ENCODE measurements at regions not wholly inside any gene's neighbourhood (a gene's known extent, or its start where the extent isn't known, plus 50 kb on each side); places are given as distances from the start of the nearest gene placed in this dataset.
"Not testable (repeated sequence)": the region's sequence is repeated elsewhere in the genome, so short reads cannot be mapped to it uniquely, and the experiment has no call there.

DNA sequence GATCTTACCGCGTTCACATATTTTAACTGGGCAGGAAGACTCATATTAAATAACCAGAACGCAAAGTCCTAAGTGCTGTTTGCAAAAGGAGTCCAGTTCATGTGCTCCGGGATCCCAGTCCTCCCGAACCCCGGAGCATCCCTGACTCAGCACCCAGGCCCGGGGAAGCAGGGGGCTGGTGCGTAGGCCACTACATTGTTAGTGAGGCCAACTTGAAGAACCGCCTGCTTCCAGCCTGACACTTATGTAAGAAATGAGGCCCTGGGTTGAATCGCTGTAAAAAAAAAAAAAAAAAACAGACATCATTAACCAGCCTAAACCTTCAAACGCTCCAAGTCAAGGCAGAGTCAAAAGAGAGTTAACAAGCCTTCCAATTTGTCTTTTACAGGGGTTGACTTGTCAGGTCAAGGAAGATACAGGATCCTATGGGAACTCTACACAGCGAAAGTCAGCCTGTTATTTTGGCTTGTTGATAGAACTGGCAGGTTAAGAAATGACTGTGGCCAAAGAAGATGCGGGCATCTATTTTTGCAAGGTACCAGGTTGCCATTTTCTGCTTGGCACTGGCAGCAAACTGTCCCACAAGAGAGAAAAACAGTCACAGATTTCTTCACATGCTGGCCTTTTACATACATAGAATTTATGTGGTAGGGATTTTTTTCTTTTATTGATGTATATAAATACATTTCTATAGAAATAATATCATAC is 93.3 kb downstream of the ACTL7B start:
- ATAC-seq, result no peak

DNA sequence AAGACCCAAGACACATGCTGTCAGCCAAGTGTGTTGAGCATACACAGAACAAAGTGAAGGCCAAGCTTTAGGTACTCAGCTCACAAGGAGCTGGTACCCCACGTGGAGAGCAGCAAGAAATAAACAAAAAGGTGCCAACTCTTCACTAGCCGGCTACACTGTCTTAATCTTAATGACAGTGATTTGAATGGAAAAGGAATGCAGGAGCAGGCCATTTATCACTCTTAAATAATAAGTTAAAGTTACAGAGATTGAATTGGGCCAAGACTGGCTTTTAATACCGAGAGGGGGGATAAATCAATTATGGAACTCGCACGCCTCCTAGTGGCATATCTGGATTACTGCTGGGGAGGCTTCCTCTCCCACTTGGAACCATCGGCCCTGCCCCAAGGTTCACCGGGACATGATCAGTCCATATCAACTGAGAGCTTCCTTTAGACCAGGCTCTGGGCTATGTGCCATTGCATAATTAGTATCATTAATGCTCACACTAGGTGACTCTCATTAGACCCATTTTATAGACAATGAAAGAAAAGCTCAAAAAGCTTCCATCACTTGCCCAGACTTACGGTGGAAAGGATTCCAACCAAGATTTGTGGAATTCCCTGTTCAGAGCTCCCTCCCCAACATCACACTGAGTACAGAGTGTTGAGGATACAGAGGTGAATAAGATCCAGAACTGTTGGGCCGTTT is 94.0 kb downstream of the ACTL7B start:
- ATAC-seq, result peak; percentile 75

DNA sequence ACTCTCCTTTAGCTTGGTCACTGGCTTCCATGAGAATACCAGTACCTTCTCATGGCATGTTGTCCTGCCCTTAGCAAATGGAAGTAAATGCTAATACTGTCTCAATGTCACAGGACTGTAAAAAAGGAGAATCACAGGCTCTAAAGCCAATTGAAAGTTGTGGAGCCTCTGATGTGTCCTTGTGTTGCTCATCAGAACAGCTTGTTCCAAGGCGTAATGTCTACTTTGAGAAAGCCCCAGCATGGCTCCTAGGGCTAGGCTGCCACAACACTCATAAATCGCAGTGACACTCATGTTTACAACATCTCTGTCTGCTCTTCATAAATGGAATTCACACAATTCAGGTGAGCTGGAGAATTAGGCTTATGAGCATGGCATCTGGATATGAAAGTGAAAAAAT is 94.9 kb downstream of the ACTL7B start:
- no peak for ATAC-seq

DNA sequence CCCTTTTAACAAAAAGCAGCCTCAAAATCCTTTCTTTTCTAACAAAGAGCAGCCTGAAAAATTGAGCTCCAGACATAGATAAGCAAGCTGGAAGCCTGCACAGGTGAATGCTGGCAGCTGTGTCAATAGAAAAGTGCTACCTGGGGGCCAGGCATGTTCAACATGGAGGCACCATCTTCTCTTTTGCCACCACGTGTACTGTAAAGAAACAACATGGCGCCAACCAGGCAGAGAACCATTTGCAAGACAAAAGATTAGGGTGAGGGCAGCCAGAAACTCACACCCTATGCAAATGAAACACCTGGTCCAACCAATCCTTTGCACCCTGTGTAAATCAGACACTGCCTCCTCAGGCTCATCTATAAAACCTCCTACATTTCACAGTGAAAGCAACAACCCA is 96.0 kb downstream of the ACTL7B start:
- ATAC-seq, result peak; percentile 11

DNA sequence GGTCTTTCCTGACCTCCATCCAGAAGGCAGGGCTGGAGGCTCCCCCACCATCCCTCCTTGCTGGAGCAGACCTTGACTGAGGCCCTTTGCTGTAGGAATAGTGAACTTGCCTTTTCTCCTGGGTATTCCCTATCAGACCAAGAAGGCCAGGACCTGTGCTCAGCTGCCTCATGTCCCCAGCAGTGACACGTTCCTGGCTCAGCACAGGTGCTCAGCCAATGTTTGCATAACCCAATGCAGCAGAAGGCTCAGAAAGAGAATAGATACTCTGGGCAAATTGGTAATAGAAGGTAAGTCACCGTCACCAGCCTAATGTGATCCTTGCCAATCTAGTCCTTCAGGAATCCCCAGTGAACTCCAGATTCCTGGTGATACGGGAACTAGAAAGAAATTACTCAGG is 96.4 kb downstream of the ACTL7B start:
- ATAC-seq, result peak; percentile 56

DNA sequence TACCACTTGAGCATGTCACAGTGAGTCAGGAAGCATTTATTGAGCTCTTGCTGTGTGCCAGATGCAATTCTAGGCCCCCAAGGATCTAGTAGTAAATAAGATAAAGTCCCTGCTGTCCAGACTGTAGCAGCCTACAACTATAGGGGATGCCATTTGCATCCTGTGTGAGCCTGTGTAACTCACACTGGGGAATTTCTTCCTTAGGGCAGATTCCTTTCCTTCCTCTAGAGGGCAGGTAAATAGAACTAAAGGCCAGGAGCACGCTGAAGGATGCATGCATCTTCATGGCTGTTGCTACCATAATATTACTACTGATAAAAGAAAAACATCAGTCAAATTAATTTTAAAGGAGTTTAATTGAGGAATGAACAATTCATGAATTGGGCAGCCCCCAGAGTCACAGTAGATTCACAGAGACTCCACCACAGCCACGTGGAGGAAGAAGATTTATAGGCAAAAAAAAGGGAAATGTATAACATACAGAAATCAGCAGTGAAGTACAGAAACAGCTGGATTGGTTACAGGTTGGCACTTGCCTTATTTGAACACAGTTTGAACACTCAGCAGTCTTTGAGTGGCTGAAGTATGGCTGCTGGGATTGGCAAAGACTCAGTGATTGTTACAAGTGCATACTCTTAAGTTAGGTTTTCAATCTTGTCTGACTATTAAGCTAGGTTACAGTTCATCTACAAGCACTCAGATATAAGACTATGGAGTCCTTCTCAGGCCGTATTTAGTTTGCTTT is 98.9 kb downstream of the ACTL7B start:
- ATAC-seq, result peak; percentile 45

DNA sequence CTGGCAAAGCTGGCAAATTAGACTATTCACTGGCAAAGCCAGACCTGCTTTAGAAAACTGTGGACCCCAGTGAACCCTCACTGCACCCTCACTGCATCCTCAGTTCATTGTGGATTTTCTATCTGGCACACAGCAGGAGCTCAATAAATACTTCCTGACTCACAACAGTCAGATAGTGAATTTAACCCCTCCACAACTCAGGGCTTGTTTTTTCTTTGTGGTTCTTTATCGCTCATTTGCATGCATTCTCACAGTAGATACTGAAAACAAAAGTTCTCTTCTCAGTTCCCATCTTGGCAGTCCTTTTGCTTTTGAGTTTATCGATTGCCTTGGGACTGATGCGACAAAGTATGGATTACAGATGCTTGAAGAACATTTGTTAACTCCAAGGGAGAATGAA is 99.8 kb downstream of the ACTL7B start:
- ATAC-seq, result no peak

DNA sequence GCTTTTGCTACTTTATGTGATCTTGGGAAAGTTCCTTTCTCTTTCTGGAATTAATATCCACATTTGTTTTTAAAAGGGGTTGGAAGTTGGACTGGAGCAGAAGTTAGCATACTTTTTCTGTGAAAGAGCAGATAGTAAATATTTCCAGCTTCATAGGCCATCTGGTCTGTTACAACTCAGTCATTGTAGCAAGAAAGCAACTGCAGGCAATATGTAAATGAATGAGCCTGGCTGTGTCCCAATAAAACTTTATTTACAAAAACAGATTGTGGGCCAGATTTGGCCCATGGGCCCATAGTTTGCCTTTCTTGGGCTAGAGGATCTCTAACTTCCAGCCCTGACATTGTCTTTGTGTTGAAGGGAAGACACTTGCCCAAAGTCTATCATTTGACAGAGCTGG is 104.4 kb downstream of the ACTL7B start:
- ATAC-seq, result no peak

DNA sequence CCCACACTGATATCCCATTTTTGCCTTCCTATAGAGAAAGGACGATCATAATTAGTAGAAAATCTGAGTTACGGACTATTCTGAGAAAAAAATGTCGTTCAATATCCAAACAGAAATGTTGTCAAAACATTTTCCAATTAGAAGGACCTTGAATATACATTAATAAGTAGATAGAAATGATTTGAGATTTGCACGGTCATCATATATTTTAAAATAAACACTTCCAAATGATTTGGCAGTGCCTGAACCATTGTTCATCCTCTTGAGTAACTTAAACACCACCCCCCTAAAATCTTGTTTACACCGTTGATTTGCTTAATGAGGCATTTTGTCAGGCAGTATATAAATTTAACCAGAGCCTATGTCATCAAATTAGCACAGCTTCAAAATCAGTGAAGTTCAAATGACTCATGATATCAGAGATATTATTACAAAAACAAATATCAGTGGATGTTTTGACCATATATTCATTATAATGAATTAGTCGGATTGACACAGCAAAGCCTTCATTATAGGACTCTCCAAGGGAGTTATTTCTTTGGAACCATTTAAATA is 105.0 kb downstream of the ACTL7B start:
- no peak for ATAC-seq

DNA sequence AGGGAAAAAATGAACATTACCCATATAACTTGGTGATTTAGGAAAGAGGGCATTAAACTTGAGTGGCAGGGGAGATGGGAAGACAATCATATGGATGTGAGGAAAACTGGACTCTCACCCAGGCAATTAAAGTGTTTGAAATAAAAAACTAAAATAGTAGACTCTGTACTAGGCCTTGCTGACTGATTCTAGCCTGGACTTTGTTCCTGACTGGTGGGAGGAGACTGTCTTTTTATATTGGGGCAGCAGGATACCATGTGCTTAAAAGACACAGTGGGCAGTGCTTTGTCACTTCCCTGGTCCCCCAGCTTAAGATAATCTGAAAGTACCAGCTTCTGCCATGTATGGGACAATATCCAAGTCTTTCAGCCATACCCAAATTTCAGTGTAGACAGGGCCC is 107.0 kb downstream of the ACTL7B start:
- ATAC-seq, result no peak

DNA sequence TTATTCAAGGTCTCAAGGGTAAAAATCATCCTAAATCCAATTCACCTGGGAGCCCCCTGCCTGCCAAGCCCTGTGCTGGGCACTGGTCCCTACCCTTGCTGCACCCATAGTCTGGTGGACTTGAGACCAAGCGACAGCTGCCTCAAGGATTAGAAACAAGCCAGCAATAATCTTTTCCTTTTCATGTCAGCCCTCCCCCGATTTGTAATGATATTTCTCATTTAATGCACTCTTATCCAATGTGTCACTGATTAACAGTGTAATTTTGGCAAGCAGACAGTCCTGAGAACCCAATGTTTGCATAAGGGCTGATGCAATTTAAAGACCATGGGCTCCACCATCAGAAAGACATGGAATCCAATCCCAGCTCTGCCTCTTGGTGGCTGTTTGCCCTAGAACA is 108.9 kb downstream of the ACTL7B start:
- ATAC-seq, result peak; percentile 27

DNA sequence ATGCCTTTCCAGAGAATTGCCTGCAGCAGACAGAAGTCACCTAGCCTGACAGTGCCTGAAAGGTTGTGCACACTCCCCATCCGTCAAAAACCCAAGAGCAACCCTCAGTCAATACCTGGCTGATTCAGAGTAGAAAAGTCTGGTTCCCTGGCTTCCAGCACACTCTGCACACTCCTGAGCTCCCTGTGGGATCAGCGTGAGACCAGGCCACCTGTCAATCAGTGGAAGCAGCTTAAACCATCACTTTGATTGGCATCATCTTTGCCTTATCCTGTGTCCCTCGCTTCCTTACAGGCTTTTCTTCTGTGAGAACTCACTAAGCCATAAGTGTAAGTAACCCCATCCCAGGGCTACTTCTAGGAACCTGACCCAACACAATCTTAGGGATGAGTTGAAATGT is 109.8 kb downstream of the ACTL7B start:
- ATAC-seq, result no peak

DNA sequence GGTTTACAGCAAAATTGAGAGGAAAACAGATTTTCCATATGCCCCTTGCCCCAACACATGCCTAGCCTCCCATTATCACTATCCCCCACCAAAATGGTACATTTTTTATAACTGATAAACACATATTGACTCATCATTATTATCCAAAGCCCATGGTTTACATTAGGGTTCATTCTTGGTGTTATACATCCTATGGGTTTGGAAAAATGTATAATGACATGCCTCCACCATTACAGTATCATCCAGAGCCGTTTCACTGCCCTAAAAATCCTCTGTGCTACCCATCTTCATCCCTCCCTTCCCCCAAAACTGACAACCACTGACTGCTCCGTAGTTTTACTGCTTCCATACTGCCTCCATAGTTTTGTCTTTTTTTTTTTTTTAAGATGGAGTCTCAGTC is 111.1 kb downstream of the ACTL7B start:
- ATAC-seq, result no peak

DNA sequence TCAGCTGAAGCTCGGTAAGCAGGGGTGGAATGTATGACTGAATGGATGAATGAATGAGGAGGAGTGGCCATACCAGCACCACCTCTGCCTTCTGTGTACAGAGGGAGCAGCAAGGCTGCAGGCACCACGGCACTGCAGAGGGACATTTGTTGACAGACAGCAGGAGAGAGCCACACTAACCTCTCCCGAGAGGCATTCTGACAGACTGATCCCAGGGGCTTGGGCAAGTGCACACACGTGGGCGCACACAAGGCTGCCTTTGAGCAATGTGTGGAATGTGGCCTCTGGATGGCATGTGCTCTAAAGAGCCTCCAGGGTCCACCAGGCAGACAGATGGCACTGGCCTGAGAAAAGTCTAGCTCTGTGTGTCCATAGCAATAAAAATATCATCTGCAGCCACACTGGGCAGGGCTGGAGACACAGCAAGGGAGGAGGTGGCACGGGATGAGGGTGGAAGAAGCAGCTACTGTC is 111.8 kb downstream of the ACTL7B start:
- peak; percentile 85 for ATAC-seq

DNA sequence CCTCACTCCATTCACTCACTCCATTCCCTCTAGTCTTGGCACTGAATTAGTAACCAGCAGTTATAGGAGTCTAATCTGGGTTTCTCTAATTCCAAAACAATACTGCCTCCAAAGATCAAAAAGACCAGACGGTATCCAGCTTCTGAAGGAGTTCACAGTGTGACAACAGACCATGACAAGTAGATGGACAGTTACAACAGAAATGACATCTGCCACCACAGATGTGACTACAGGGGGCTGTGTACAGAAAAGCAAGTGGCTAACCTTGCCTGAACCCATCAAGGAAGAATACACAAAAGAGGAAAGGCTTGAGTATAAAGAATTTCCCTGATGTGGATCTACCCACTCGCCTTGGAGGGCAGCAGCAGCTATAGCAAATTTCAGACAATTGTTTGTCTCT is 112.4 kb downstream of the ACTL7B start:
- ATAC-seq, result no peak

DNA sequence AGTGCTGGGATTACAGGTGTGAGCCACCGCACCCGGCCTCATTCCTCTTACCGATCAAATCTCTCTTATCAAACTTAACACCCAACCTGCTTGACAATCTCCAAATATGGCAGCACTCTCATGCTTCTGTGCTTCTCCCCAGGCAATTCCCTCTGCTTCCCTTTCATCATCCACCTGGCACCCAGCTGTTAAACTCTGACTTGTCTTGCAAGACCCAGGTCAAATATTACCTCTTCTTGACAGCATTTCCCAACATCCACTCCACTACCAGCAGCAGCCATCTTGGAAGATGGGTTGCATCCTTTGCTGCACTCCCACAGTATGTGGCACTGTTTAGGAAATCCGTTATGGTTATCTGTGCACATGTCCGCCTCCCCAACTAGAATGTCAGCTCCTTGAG is 113.6 kb downstream of the ACTL7B start:
- no peak for ATAC-seq

DNA sequence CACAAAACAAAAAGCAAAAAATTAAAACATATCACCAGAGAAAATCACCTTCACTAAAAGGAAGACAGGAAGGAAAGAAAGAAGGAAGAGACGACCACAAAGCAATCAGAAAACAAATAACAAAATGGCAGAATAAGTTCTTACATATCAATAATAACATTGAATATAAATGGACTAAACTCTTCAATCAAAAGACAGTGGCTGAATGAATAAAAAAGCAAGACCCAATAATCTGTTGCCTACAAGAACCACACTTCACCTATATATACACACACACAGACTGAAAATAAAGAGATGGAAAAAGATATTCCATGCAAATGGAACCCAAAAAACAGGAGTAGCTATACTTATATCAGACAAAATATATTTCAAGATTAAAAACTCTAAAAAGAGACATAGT is 124.5 kb downstream of the ACTL7B start:
- ATAC-seq, result not testable (repeated sequence)

DNA sequence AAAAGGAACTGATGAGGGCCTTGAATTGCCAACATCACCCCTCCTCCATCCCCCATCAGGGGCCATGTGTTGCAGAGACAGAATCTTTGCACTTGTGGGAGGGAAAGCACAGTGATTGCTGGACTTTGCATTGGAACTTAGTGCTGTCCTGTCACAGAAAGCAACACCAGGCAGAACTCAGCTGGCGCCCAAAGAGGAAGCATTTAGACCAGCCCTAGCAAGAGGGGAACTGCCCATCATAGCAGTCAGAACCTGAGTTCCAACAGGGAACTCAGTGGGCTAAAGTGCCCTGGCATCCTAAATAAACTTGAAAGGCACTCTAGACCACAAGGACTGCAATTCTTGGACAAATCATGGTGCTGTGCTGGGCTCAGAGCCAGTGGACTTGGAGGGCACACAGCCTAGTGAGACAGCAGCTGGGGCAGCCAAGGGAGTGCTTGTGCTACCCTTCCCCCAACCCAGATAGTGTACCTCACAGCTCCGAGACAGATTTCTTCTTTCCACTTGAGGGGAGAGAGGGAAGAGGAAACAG is 128.1 kb downstream of the ACTL7B start:
- no peak for ATAC-seq

DNA sequence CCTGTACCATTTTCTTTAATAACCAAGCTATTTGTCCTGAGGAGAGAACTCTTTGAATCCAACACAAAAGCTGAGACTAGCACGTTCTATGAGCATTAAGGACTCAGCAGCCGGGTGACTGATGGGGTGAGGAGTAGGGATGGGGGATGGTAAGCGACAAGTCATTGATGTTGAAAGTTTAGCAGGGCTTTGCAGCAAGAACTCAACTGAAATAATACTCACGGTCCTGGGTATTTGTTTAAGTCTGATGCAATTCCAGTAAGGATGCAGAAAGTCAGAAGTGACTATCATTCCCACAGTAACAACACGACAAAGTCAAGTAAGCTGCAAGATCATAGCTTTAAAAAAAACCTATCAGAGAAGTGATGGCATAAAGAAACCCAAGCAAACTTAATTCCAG is 131.1 kb downstream of the ACTL7B start:
- ATAC-seq, result peak; percentile 83

DNA sequence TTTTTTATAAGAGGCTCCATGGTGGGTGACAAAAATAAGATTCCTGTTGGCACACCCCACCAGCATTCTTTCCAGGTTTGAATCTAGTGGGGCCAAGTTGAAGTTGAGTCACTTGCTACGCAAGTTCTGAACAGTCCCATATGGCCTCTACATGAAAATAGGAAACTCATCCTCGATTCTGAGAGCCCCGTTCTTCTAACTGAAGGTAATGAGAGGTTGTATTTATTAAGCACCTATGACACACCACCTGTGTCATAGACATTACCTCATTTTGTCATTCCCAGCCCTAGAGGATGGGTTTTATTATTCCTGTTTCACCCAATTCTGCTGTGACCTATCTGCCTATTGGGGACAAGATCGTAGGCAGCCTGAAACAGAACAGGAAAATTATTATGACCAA is 131.7 kb downstream of the ACTL7B start:
- peak; percentile 75 for ATAC-seq

DNA sequence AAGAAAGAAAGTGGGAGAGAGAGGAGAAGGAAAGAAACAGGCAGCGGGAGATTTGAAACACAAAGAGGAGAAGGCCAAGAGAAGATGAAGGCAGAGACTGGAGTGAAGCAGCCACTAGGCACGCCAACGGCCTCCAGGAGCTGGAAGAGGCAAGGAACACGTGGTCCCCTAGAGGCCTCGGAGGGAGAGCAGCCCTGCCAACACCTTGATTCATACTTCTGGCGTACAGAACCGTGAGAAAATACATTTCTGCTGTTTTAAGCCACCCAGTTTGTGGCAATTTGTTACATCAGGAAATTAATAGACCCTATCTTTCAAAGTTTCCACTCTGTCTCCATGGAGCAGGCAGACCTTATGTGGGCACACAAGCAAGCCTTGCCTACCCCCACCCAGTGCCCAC is 133.4 kb downstream of the ACTL7B start:
- ATAC-seq, result peak; percentile 41

DNA sequence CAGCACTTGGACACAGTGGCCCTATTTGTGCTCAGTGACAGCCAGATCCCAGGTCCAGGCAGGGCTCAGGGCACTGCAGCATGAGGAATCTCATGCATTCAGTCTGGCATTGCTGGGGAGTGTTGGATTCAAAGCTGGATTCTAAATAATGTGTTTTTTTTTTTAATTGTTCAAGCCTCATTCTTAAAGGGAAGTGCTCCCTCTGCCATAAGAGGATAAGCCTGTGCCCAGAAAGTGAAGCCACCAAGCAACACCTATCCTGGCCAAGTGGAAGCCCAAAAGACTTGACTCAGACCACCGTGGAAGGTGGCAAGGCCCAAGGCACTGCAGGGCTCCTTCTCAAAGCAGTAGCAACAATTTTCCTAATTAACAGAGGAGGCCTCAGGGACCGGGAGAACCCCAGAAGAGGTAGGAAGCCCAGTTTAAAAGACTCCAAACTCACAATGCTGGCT is 135.6 kb downstream of the ACTL7B start:
- no peak for ATAC-seq

DNA sequence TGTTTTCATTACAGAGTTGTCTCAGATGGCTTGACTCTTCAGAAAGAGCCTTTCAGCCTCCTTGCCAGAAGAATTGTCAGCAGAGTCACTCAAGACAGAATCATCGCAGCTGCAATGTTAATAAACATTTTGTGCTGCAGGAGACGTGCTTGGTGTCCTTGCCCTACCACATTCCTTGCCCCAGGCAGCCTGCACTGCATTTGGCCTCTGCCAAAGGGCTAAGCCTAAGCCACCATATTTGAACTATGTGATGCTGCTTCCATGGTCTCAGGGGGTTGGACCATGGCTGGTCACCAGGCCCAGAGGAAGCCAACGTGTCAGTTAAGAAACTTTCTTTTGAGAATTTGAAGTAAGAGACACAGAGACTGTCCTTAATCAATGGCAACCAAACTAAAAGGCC is 145.4 kb downstream of the ACTL7B start:
- ATAC-seq, result peak; percentile 65
